BJ (cell line): ENCODE measurements at regions not wholly inside any gene's neighbourhood (a gene's known extent, or its start where the extent isn't known, plus 50 kb on each side); places are given as distances from the start of the nearest gene placed in this dataset.

Experiments used
- CTCF ChIA-PET: fragments of 350-600 bp; formaldehyde crosslinking; extraction: SDS; loops from one replicate; lab custom pipeline; 2021; ENCODE audit warnings: antibody characterized with exemption, inconsistent platforms; lab: Yijun Ruan, JAX
- POLR2A ChIA-PET: fragments of 300-600 bp; sonication (Branson Sonifier 250); formaldehyde crosslinking; extraction: SDS; loops from one replicate; lab custom pipeline; 2021; ENCODE audit warnings: antibody characterized with exemption; lab: Charles Lee
- DNase-seq: peaks from one replicate; pipeline ENCODE4 v3.0.0-alpha.2; 2011; ENCODE audit warnings: low read depth
- H3K27me3 ChIP-seq: 2 replicates; pipeline ENCODE4 v1.6.0; 2011; ENCODE audit warnings: low read length; ENCODE audit not compliant: control insufficient read depth, insufficient read depth
- H3K36me3 ChIP-seq: 2 replicates; pipeline ENCODE4 v1.5.1; 2011; ENCODE audit warnings: low read length; ENCODE audit not compliant: control insufficient read depth, insufficient read depth
- H3K4me3 ChIP-seq: 2 replicates; pipeline ENCODE4 v1.5.1; 2011; ENCODE audit warnings: low read depth, mild to moderate bottlenecking, control low read depth, low read length
- CTCF ChIP-seq: IDR thresholded peaks from 2 replicates; pipeline ENCODE4 v1.5.1; 2011; ENCODE audit warnings: low read depth, mild to moderate bottlenecking, control low read depth, inconsistent platforms, low read length, moderate library complexity; ENCODE audit not compliant: insufficient read depth

- ChIA-PET CTCF (interaction anchor here (0.5 to 1.3 kb wide), 3 partner anchors 8 to 215 kb away, joined by 3 read pairs; partner anchors contain the start of gene UBE2V1), POLR2A (no interaction called here)
- Histone ChIP-seq H3K4me3 (no peak overlapping the region), H3K27me3 (no peaks in the 10 kb centered on the region), H3K36me3 (no peaks in the 10 kb centered on the region)
- no peak for DNase-seq
- TF ChIP-seq CTCF, result no peak
Measured at GRCh38 chr20:50328222-50328979, 137.8 kb downstream of the CEBPB start.

GRCh38 chr20:50328996-50329898, 138.6 kb downstream of the CEBPB start:
- no peak overlapping the region for H3K4me3 ChIP-seq
- H3K27me3 ChIP-seq, result no peaks in the 10 kb centered on the region
- no peak for DNase-seq
- H3K36me3 ChIP-seq, result no peaks in the 10 kb centered on the region
- CTCF ChIA-PET, result interaction anchor here (0.5 to 1.3 kb wide), 2 partner anchors 9 to 216 kb away, joined by 3 read pairs; partner anchors contain the start of gene UBE2V1
- no peak for TF ChIP-seq CTCF
- POLR2A ChIA-PET, result no interaction called here

GRCh38 chr20:50329981-50330503, 139.4 kb downstream of the CEBPB start:
- POLR2A ChIA-PET, result no interaction called here
- Histone ChIP-seq H3K27me3 (no peaks in the 10 kb centered on the region), H3K4me3 (no peak overlapping the region), H3K36me3 (no peaks in the 10 kb centered on the region)
- no peak for DNase-seq
- CTCF ChIA-PET, result no interaction called here
- no peak for TF ChIP-seq CTCF

- H3K36me3 ChIP-seq, result no peaks in the 10 kb centered on the region
- H3K27me3 ChIP-seq, result no peaks in the 10 kb centered on the region
- H3K4me3 ChIP-seq, result no peak overlapping the region
- TF ChIP-seq CTCF, result no peak
- ChIA-PET POLR2A (no interaction called here), CTCF (no interaction called here)
- DNase-seq, result no peak
Measured at GRCh38 chr20:50330504-50331313, 140.1 kb downstream of the CEBPB start.
